ENCODE measurements at regions not wholly inside any gene's neighbourhood (a gene's known extent, or its start where the extent isn't known, plus 50 kb on each side); places are given as distances from the start of the nearest gene placed in this dataset.
A peak's percentile ranks its signal among the peaks of the same experiment; 100 is the strongest.

DNA sequence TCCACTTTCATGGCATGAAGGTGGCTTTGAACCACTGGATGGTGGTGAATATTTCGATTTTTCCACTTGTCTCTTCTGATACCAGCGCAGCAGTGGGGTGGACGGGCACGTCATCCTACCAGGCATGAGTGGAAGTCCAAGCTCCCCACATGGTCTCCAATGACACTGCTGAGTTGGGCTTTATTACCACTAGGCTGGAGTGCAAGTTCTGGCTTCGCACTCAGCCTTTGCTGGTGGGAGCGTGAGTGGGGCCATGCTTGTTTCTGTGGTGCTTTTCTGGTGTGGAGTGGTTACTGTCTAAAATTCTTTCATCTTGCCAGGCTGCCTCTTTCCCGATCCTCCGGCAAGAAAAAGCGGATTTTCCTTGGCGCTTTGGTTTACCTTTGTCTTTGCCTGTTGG lies 70.1 kb upstream of the SDK1 start:
- DNase-seq (ENCODE audit: low spot score), result no peak

DNA sequence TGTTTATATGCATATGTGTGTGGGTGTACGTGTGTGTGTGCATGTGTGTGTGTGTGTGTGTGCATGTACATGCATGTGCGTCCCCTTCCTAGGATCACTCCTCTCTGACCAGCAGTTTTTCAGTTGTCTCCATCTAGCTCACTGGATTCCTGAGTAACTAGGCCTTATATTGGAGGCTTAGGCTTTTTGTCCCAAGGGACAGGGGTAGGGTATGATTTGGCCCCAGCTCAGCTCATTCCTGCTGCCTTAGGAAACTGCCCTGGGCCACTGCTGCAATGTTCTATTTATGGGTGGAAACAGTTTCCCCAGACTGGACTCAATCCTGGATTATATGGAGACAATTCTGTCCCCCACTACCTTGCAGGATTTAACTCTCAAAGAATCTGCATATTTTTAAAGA lies 68.8 kb upstream of the SDK1 start:
- DNase-seq (ENCODE audit: low spot score), result peak; percentile 42

DNA sequence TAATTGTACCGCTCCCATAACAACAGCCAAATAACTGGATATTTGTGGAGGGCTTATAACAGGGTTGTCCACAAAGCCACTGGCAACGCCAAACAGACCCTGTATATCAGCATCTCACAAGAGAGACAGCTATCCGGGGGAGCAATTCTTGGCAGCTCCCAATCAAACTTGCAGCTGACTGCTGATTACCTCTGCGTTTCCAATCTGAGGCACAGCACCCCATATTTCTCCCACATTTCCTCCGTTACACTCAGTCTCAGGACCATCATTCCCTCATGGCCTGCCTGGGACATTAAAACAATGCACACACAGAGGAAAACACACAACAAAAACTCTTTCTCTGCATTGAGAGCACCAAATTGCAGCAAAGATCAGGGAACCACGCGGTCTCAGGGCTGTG lies 67.8 kb upstream of the SDK1 start:
- no peak for DNase-seq (ENCODE audit: low spot score)

DNA sequence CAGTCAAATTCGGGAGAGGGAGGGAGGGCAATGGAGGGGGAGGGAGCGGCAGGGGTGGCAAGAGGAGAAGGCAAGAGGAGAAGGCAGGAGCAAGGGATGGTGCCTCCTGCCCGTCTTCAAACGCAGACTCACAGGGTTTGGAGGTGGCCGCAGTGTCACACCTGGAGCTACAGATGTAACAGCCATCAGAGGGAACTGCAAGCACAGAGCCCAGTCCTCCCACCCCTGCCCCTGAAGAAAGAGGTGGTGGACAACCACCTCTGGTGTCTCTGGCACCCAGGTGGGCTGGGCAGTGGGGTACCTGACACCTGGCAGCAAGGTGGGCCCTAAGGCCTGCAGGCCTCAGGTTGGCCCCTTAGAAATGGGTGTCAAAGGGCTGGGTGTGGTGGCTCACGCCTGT lies 67.0 kb upstream of the SDK1 start:
- DNase-seq (ENCODE audit: low spot score), result no peak

DNA sequence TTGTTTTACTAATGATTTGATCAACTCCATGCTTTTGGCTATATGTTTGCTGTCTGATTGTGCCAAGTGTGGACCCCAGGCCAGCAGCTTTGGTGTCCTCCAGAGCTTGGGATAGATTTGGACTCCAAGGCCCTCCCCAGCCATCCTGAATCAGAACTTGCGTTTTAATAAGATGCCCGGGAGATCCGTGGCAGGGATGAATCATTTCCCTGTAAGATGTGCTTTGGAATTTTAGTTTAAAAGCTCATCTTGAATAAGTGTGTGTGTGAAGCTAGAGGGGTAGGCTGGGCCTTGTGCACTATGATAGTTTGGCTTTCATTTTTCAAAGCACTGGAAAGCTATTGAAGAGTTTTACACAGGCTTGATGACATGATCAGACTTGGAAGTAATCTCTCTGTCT lies 66.2 kb upstream of the SDK1 start:
- DNase-seq (ENCODE audit: low spot score), result no peak

DNA sequence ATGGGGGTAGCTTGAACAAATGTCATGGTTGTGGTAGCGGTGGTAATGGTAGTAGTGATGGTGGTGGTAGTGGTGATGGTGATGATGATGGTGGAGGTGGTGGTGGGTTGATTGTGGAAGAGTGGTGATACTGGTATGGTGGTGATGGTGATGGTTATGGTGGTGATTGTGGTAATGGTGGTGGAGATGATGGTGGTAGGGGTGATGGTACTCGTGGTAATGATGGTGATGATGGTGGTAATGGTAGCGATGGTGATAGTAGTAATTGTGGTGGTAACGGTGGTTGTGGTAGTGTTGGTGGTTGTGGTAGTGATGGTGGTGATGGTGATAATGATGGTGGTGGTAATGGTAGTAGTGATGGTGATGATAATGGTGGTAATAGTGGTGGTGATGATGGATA lies 65.7 kb upstream of the SDK1 start:
- DNase-seq (ENCODE audit: low spot score), result no peak

DNA sequence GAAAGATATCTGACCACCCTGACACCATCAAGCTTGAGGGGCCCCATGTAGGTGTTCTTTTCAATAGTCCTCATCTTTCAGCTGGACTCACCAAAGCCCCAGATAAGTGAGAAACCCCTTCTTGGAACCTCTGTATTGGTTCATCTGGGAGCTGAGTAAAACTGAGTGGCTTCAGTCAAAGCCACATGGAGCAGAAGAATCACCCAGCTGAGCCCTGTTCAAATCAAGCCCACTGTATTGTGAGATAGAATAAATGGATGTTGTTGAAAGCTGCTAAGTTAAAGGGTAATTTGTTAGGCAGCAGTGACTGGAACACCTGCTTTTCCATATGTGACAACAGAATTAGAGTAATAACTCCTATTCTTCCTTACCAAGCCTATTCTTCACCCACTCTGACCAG lies 64.8 kb upstream of the SDK1 start:
- no peak for DNase-seq (ENCODE audit: low spot score)

DNA sequence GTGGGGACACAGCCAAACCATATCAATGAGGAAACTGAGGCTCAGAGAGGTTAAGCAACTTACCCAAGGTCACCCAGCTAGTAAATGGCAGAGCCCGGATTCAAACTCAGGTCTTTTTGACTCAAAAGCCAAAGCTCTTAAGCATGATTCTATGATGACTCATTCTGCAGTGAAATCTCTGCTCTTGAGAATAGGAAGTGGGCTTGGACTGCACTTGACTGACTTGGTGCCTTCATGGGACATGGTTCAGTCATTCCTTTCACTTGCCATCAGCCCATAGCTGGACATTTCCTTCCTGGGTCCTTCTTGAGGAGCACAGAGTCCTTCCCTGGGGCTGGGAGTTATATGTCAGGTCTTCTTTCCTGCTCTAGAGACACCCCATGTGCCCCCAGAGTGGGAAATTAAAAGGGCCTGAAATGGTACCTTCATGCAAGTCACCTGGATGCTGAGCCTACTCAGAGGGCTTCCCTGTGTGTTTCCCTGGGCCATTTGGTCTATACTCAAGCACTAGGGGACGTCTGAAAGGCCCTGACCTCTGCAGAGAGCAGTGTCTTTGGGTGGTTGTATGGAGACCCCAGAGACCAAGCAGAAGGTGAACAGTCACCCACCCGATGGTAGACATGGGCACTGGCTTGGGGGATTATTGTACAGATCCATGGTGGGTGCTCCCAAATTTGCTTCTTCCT lies 62.4 kb upstream of the SDK1 start:
- no peak for DNase-seq (ENCODE audit: low spot score)

DNA sequence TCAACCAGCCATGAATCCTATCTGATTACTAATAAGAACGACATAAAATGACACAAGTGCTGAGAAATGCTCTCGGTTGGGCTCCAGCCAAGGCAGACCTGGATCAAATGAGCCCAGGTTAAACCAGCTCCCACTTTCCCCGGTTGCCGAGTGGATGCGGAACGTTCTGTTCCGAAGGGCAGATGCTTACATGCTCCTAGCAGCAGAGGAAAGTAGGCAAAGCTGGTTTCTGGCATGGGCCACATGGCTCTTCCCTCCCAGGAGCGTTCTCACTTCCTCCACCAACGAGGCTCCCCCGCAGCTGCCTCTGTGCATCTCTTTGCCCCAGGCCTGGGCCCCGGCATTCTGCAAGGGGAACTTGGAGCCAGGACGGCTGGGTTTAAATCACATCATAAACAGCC lies 61.8 kb upstream of the SDK1 start:
- DNase-seq (ENCODE audit: low spot score), result no peak

DNA sequence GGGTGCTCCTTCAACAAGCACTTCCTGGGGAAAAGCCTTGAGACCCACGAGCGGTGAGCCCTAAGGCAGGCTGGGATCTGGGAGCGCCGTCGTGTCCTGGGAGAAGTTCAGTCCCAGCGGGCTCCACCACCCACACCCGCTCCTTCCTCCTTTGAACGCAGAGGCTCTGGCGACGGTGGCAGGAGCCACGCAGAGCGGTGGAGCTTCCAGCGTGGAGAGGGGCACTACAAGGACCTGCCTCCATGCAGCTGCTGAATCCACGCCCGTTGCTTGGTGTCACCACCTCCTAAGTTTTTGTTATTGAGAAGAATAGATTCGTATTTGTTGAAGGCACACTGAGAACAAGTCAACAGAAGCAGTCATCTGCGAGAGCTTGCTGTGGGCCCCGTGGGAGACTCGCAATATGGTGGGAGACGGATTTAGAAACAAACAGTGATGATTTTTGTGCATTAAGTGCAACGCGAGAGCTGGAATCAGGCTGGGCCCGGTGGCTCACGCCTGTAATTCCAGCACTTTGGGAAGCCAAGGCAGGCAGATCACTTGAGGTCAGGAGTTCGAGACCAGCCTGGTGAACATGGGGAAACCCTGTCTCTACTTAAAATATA lies 60.1 kb upstream of the SDK1 start:
- no peak for DNase-seq (ENCODE audit: low spot score)

DNA sequence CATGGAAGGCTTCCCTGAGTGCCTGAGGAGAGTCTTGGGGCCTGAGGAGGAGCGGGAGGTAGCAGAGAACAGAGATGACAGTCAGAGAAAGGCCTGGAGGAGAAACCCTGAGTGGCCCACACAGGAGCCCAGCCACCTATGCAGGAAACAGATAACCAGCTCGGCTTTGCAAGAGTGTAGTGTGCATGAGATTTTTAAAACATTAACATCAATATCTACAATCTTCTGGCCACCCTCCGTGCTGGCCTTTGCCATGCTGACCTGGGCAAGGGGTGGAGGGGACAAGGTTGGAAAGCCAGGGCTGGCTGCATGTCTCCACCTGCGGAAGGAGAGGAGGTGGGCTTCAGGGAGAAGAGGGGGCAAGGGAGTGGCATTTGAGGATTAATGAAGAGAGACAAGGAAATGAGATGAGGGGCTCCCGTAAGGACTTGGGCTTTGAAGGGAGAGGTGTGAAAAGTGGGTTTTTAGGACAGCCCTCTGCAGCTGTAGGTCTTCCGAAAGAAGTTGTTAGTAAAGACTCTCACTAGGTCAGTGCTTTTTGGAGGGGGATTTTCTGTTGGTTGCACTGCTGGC lies 59.3 kb upstream of the SDK1 start:
- DNase-seq (ENCODE audit: low spot score), result no peak

DNA sequence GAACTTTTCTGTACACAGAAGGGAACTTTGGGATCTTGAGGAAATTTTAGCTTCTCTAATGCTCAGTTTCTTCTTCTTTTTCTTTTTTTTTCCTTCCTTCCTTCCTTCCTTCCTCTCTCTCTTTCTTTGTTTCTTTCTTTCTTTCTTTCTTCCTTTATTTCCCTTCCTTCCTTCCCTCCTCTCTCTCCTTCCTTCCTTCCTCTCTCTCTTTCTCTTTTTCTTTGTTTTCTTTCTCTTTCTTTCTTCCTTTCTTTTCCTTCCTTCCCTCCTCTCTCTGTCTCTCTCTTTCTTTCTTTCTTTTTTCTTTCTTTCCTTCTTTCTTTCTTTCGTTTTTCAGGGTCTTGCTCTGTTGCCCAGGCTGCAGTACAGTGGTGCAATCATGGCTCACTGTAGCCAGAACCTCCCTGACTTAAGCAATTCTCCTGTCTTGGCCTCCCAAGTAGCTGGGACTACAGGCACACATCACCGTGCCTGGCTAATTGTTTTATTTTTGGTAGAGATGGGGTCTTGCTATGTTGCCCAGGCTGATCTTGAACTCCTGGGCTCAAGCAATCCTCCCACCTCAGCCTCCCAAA lies 58.6 kb upstream of the SDK1 start:
- DNase-seq (ENCODE audit: low spot score), result no peak

DNA sequence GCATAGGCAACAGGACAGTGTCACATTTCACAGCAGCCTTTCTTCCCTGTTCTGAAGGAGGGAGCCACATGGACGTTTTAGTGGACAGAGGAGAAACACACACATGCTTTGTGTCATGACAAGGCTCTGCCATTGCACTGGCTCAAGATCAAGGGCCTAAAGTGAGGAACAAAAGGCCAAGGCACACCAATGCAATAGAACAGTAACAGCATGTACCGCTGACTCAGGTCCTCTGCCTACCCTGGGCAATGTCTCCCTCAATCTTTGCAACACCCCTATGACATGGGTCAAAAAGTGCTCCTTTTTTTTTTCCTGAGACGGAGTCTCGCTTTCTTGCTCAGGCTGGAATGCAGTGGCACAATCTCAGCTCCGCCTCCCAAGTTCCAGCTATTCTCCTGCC lies 57.8 kb upstream of the SDK1 start:
- DNase-seq (ENCODE audit: low spot score), result no peak

DNA sequence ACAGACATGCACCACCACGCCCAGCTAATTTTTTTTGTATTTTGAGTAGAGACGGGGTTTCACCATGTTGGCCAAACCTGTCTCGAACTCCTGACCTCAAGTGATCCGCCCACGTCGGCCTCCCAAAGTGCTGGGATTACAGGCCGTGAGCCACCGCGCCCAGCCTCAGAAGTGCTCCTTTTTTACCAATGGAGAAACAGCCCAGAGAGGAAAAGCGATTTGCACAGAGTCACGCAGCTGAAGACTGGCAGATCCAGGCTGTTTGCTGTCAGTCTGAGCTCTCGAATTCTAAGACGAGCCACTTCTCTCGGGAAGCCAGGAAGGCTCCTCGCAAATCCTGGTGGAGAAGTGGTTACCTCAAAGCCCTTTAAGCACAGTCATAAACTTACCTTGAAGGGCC lies 57.4 kb upstream of the SDK1 start:
- DNase-seq (ENCODE audit: low spot score), result no peak

DNA sequence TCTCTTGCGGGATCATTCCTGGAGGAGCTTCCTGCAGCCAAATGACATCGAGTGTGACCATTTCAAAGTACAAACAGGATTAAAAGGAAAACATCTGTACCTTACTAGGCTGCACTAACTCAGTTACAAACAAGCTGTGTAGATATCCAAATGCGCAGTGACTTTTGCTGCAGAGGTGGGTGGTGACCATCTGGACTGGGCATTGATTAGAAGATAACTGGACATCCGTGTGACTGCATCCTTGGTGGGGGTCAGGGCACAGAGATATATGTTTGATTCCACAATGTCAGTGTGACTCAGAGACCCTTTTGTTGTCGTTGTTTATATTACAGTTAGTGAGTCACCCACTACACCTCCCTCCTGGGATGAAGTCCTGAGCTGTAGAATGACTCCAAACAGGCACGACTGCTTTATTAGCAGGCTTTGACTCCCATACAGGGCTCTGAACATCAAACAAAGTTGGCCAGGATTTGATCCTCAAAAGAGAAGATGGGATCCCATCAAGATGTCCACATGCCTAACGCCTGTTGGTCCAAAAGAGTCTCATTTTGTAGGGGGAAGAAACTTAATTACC lies 56.7 kb upstream of the SDK1 start:
- no peak for DNase-seq (ENCODE audit: low spot score)

DNA sequence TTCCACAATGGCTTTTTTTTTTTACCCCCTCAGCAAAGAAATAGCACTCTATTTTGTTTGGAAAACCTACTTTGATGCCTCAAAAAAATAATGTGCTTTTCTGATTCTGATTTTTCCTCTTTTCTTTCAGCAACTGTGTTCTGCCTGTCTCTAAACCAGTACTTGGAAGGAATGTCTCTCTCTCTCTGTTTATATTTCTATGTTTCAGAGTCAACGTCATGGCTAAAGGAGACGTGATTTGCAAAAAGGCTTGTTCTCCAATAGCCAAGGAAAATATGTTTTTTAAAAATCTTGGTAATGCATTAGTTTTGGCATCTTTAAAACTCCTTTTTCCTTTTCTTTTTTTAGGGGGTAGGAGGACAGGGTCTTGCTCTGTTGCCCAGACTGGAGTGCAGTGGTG lies 56.0 kb upstream of the SDK1 start:
- no peak for DNase-seq (ENCODE audit: low spot score)

DNA sequence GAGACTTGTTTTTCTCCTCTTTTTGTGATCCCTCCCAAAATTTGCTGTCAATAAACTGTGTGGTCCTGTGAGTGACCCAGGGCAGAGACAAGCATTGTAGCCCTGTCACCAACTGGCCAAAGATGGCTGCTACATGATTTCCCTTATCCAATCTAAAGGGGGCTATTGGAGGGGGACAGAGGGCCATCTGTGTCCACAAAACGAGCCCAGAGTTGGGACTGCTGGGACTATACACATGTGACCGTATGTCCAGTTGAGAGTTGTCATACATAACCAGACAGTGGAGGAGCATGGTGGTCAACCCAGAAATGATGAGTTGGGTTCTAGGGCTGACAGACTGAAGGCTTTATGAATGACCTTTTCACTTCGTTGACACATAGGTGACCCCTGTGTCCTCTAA lies 55.3 kb upstream of the SDK1 start:
- DNase-seq (ENCODE audit: low spot score), result no peak

DNA sequence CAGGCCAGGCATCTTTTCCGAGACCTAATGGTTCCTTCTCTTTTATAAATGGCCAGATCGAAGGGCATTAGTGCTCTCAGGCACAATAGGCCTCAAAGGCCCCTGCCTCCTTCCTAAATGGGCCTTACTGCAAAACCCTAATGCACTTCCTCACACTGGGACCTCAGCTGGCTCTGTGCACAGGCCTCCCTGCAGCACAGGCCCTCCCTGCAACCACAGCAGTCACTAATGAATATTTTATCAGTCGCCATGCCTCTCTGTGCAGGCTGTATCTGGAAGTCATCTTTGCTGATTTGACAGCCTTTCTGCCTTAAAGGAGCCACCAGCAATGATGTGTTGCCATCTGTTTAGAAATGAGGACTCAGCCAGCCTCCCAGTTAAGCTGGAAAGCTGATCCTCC lies 54.9 kb upstream of the SDK1 start:
- no peak for DNase-seq (ENCODE audit: low spot score)

DNA sequence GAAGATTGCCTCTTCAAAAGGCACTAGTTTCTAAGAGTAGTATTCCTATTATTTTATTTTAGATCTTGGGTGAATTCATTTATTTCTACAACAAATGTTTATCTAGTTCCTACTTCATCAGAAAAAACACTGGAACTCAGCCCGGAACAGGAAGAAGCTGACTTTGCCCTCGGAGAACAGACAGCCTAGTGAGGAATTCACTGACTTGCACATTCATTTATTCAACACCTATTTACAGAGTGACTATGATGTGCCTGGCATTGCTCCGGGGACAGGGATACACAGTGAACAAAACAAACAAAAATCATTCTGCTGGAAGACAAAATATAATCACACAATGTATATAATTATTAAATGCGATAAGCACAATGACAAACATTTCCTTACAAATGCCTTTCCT lies 54.4 kb upstream of the SDK1 start:
- DNase-seq (ENCODE audit: low spot score), result no peak

DNA sequence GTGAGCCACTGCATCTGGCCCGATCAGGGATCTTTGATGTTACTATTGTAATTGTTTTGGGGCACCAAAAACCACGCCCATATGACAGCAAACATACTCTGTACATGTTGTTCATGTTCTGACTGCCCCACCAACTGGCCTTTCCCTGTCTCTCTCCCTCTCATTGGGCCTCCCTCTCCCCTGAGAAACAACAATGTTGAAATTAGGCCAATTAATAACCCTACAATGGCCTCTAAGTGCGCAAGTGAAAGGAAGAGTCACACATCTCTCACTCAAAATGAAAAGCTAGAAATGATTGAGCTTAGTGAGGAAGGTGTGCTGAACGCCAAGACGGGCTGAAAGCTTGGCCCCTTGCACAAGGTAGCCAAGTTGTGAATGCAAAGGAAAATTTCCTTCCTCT lies 50.3 kb upstream of the SDK1 start:
- DNase-seq (ENCODE audit: low spot score), result no peak

All from ureter (tissue), 1 donor.